ENCODE measurements at regions not wholly inside any gene's neighbourhood (a gene's known extent, or its start where the extent isn't known, plus 50 kb on each side); places are given as distances from the start of the nearest gene placed in this dataset.

GRCh38 chr18:42445359-42445758 is 490.3 kb downstream of the PIK3C3 start:
- in situ Hi-C loops (cut with MboI; ENCODE audit: low pct_ligation_motif_present in 1 of 4, low pct_unique_long_range_greater_than_20kb in 1 of 4, low sequenced_read_pairs in 3 of 4) = no loop called here
- Histone ChIP-seq H3K27me3 (no peaks in the 10 kb centered on the region), H3K4me1 (no peaks in the 10 kb centered on the region), H3K4me3 (no peak overlapping the region), H3K9me3 (peaks cover 8 to 12% of the 10 kb centered on the region in 2 donors), H3K36me3 (no peaks in the 10 kb centered on the region), H3K27ac (no peak overlapping the region)
- WGBS, 2 donors (ENCODE audit: low coverage in 1 of 2) = 66 to 75% methylated on average over 2 of the region's 2 CpGs
- TF ChIP-seq CTCF (IDR thresholded peaks at IDR 0.05) (no peak), POLR2A (IDR thresholded peaks at IDR 0.05) (no peak), POLR2AphosphoS5 (IDR thresholded peaks at IDR 0.05) (no peak), EP300 (IDR thresholded peaks at IDR 0.05; ENCODE audit: low read depth) (no peak)
- no peak for DNase-seq
- intact Hi-C loops (cut with DNase I; ENCODE audit: low total_unique reads) = loop anchor here (5.0 kb wide), 1 partner anchor 922 kb away; no protein-coding TSS in a partner anchor

DNA sequence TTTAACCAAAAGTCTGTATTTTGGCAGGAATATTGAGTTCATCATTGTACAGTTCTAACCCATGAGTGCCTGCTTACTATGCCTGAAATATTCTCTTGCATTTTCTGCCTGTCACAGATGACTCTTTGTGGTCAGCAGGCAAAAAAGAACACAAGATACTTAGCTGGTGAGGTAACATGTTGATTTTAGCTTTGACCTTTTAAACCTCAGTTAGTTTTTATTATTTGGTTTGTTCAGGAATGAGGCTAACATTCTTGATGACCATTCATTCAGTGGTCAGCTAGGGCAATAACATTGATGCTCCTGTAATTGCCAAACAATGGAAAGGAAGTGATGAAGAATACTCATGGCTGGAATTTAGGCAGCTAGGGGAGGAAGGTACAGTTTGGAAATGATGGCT is 491.2 kb downstream of the PIK3C3 start:
- in situ Hi-C loops (cut with MboI; ENCODE audit: low pct_ligation_motif_present in 1 of 4, low pct_unique_long_range_greater_than_20kb in 1 of 4, low sequenced_read_pairs in 3 of 4) = no loop called here
- Histone ChIP-seq H3K36me3 (no peaks in the 10 kb centered on the region), H3K27ac (no peak overlapping the region), H3K9me3 (peaks cover 8 to 12% of the 10 kb centered on the region in 2 donors), H3K4me3 (no peak overlapping the region), H3K27me3 (no peaks in the 10 kb centered on the region), H3K4me1 (no peaks in the 10 kb centered on the region)
- TF ChIP-seq CTCF (IDR thresholded peaks at IDR 0.05) (no peak), EP300 (IDR thresholded peaks at IDR 0.05; ENCODE audit: low read depth) (no peak)
- DNase-seq = no peak
- intact Hi-C loops (cut with DNase I; ENCODE audit: low total_unique reads) = loop anchor here (5.0 kb wide), 1 partner anchor 921 kb away; no protein-coding TSS in a partner anchor

DNA sequence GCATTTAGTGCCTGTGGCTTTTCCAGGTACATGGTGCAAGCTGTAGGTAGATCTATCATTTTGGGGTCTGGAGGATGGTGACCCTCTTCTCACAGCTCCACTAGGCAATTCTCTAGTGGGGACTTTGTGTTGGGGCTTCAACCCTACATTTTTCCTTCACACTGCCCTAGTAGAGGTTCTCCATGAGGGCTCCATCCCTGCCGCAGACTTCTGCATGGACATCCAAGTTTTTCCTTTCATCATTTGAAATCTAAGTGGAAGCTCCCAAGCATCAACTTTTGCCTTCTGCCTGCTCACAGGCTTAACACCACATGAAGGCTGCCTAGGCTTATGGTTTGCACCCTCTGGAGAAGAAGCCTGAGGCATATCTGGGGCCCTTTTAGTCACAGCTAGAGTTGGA is 492.7 kb downstream of the PIK3C3 start:
- Histone ChIP-seq H3K36me3 (no peaks in the 10 kb centered on the region), H3K27ac (no peak overlapping the region), H3K27me3 (no peaks in the 10 kb centered on the region), H3K9me3 (peaks cover 8 to 12% of the 10 kb centered on the region in 2 donors), H3K4me3 (no peak overlapping the region), H3K4me1 (no peaks in the 10 kb centered on the region)
- DNase-seq = no peak
- intact Hi-C loops (cut with DNase I; ENCODE audit: low total_unique reads) (loop anchor here (5.0 kb wide), 1 partner anchor 920 kb away; no protein-coding TSS in a partner anchor), in situ Hi-C loops (cut with MboI; ENCODE audit: low pct_ligation_motif_present in 1 of 4, low pct_unique_long_range_greater_than_20kb in 1 of 4, low sequenced_read_pairs in 3 of 4) (no loop called here)
- TF ChIP-seq POLR2A (IDR thresholded peaks at IDR 0.05) (no peak), CTCF (IDR thresholded peaks at IDR 0.05) (no peak), EP300 (IDR thresholded peaks at IDR 0.05; ENCODE audit: low read depth) (no peak), POLR2AphosphoS5 (IDR thresholded peaks at IDR 0.05) (no peak)
- 100% methylated on average over 1 of the region's 1 CpG; no CpG with 5 or more reads in 1 of the 2 donors for WGBS, 2 donors (ENCODE audit: low coverage in 1 of 2)

- intact Hi-C loops (cut with DNase I; ENCODE audit: low total_unique reads) (no loop called here), in situ Hi-C loops (cut with MboI; ENCODE audit: low pct_ligation_motif_present in 1 of 4, low pct_unique_long_range_greater_than_20kb in 1 of 4, low sequenced_read_pairs in 3 of 4) (no loop called here)
- TF ChIP-seq POLR2A (IDR thresholded peaks at IDR 0.05) = no peak
- TF ChIP-seq CTCF (IDR thresholded peaks at IDR 0.05) = no peak
- no peak for TF ChIP-seq EP300 (IDR thresholded peaks at IDR 0.05; ENCODE audit: low read depth)
- no peak for TF ChIP-seq POLR2AphosphoS5 (IDR thresholded peaks at IDR 0.05)
- no peak for DNase-seq
- Histone ChIP-seq H3K27ac (no peak overlapping the region), H3K36me3 (no peaks in the 10 kb centered on the region), H3K4me1 (no peaks in the 10 kb centered on the region), H3K4me3 (no peak overlapping the region), H3K9me3 (no peaks in the 10 kb centered on the region), H3K27me3 (no peaks in the 10 kb centered on the region)
- WGBS, 2 donors (ENCODE audit: low coverage in 1 of 2) = 24 to 39% methylated on average over 2 of the region's 2 CpGs
Measured at GRCh38 chr18:42458226-42458625, 503.2 kb downstream of the PIK3C3 start.
